ENCODE measurements at regions not wholly inside any gene's neighbourhood (a gene's known extent, or its start where the extent isn't known, plus 50 kb on each side); places are given as distances from the start of the nearest gene placed in this dataset.

DNA sequence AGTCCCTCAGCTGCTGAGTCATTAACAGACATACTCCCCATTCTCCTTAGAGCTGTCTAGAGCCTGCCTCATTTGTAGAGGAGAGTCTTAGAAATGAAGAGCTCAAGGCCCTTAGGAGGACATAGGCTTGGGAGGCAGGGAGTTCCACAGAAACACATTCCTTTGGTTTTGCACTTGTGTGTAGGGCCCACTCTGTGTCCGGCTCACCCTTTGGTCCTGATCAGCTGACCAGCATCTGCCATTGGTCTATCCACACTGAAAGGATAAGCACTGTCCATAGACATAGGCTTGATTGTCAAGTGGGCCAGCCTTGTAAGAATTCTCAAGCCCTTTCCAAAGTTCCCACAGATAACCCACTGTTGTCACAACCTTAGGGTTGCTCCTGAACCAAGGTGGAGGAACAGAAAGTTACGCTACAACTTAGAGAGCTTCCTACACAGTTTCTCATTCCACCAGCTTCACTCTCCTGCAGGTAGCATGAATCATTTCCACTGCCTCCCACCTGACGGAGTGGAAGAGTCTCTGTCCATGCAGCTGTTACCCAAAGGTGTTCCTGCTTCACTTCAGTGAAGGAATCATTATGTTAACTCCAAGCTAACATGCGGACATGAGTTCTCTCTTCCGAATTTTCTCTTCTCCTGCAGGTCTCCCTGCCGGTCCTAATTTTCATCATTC lies 96.1 kb downstream of the TNFSF18 start:
- H3K4me3 ChIP-seq (ENCODE audit: low read depth, low read length), result no peak overlapping the region
- no peak overlapping the region for H3K27ac ChIP-seq

DNA sequence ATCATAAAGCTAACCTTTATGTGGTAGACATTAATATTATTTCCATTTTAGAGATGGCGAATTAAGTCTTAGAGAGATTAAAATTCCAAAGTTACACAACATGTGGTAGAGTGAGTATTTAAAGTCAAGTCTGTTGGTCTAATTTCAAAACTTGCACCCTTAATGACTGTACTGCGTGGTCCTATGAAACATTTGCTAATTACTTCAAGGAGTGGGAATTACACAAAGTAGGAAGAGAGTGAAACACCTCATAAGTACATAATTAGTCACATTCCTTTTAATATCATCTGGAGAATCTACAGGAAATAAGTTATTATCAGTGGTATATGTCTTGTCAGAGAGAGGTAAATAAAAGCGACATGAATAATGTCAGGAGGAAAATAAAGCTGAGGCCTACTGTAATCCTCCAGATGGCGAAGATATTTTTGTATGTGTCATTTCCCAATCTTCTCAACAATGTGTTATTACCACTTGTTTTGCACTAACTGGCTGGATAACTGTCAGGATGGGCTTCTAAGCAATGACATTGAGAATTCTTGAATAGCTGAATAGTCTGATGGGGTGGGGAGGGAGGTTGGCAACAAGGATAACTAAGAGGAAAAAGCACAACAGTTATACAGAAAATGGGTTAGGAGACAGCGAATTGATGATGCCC lies 95.5 kb downstream of the TNFSF18 start:
- peaks cover 30% of the 10 kb centered on the region for H3K27me3 ChIP-seq (ENCODE audit: insufficient read depth, low read depth, severe bottlenecking)
- TF ChIP-seq, protein P1, sequence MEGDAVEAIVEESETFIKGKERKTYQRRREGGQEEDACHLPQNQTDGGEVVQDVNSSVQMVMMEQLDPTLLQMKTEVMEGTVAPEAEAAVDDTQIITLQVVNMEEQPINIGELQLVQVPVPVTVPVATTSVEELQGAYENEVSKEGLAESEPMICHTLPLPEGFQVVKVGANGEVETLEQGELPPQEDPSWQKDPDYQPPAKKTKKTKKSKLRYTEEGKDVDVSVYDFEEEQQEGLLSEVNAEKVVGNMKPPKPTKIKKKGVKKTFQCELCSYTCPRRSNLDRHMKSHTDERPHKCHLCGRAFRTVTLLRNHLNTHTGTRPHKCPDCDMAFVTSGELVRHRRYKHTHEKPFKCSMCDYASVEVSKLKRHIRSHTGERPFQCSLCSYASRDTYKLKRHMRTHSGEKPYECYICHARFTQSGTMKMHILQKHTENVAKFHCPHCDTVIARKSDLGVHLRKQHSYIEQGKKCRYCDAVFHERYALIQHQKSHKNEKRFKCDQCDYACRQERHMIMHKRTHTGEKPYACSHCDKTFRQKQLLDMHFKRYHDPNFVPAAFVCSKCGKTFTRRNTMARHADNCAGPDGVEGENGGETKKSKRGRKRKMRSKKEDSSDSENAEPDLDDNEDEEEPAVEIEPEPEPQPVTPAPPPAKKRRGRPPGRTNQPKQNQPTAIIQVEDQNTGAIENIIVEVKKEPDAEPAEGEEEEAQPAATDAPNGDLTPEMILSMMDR (IDR thresholded peaks at IDR 0.05; ENCODE audit: low read depth, low read length), result no peak
- H3K9me3 ChIP-seq (ENCODE audit: severe bottlenecking), result no peaks in the 10 kb centered on the region
- no peak for DNase-seq
- no peak overlapping the region for H3K4me3 ChIP-seq (ENCODE audit: low read depth, low read length)
- H3K27ac ChIP-seq, result no peak overlapping the region
- H3K36me3 ChIP-seq, result no peaks in the 10 kb centered on the region

More for the DNA sequence above, 96.1 kb downstream of the TNFSF18 start:
- Histone ChIP-seq H3K27me3 (ENCODE audit: insufficient read depth, low read depth, severe bottlenecking) (peaks cover 34% of the 10 kb centered on the region), H3K36me3 (no peaks in the 10 kb centered on the region), H3K9me3 (ENCODE audit: severe bottlenecking) (no peaks in the 10 kb centered on the region)
- TF ChIP-seq, protein P1 (IDR thresholded peaks at IDR 0.05; ENCODE audit: low read depth, low read length), result no peak
- DNase-seq, result no peak

DNA sequence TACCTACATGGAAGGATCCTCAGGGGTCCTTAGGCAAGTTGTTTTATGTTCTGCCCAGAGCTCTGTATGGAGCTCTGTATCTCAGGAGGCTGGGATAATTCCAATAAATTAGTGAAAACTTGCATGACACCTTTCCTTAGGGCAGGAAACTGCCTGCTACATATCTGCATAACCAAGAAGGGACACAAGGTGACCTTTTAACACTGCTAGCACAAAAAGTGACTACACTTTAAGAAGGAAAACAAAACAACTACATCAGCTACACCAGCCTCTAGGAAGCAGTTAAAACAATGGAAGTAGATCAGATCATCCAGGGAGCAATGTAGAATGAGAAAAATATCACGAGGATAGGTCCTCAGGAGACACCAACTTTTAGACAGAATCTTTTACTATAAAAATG lies 93.9 kb downstream of the TNFSF18 start:
- TF ChIP-seq, protein P1 (IDR thresholded peaks at IDR 0.05; ENCODE audit: low read depth, low read length), result no peak
- H3K9me3 ChIP-seq (ENCODE audit: severe bottlenecking), result no peaks in the 10 kb centered on the region
- no peak for DNase-seq

DNA sequence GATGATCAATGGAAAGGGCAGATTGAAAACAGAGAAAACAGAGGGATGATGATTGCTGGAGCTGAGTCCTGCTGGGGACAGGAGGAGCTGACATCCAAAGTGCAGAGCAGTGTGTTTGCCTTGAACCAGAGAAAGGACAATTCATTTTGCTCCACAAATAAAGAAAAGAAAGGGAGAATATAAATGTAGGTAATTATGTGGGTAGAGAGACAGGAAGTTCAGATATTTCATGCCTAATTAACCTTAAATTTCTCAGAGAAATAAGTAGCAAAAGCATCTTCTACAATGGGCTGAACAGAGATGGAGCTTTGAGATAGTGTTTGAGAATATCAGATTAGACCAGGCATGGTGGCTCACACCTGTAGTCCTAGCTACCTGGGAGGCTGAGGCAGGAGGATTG lies 93.2 kb downstream of the TNFSF18 start:
- TF ChIP-seq, protein P1 (IDR thresholded peaks at IDR 0.05; ENCODE audit: low read depth, low read length), result no peak
- DNase-seq, result no peak
- Histone ChIP-seq H3K27me3 (ENCODE audit: insufficient read depth, low read depth, severe bottlenecking) (peaks cover 18% of the 10 kb centered on the region), H3K36me3 (no peaks in the 10 kb centered on the region), H3K27ac (no peak overlapping the region), H3K9me3 (ENCODE audit: severe bottlenecking) (no peaks in the 10 kb centered on the region), H3K4me3 (ENCODE audit: low read depth, low read length) (no peak overlapping the region)

More for the DNA sequence above, 93.9 kb downstream of the TNFSF18 start:
- Histone ChIP-seq H3K4me3 (ENCODE audit: low read depth, low read length) (no peak overlapping the region), H3K27ac (no peak overlapping the region), H3K27me3 (ENCODE audit: insufficient read depth, low read depth, severe bottlenecking) (peaks cover 21% of the 10 kb centered on the region), H3K36me3 (no peaks in the 10 kb centered on the region)

DNA sequence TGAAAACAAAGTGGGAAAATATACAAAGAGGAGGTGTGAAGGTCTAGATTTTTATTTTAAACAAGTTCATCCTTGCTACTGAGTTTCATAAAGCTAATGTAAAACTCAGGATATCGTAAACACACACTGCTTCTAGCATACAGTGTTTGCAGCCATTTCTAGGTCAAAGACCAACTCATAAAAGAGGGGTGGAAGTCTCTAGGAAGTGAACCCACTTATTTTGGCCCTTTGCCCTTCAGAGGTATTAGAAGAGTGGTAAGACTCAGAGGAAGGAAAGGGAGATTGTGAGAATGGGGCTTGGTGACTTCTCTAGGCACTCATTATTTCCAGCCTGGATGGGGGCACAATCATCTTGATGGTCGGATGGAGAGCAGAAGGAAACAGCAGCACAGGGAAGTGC lies 91.2 kb downstream of the TNFSF18 start:
- no peak overlapping the region for H3K4me3 ChIP-seq (ENCODE audit: low read depth, low read length)
- TF ChIP-seq, protein P1 (IDR thresholded peaks at IDR 0.05; ENCODE audit: low read depth, low read length), result no peak
- no peak for DNase-seq
- H3K27ac ChIP-seq, result no peak overlapping the region
- no peaks in the 10 kb centered on the region for H3K36me3 ChIP-seq
- no peaks in the 10 kb centered on the region for H3K9me3 ChIP-seq (ENCODE audit: severe bottlenecking)
- peaks cover 9% of the 10 kb centered on the region for H3K27me3 ChIP-seq (ENCODE audit: insufficient read depth, low read depth, severe bottlenecking)

All from WERI-Rb-1 (cell line).